Myocyte (in vitro differentiated cells): ENCODE measurements at regions not wholly inside any gene's neighbourhood (a gene's known extent, or its start where the extent isn't known, plus 50 kb on each side); places are given as distances from the start of the nearest gene placed in this dataset.

Experiments
- DNase-seq: peaks from one replicate; pipeline ENCODE4 v3.0.0-alpha.2; 2012; ENCODE audit warnings: low read depth

GRCh38 chr2:12965540-12966269, 249.0 kb downstream of the TRIB2 start:
- DNase-seq, result peak; percentile 60

- DNase-seq, result no peak
These were observed 251.1 kb downstream of the TRIB2 start for GRCh38 chr2:12967804-12968203.

DNA sequence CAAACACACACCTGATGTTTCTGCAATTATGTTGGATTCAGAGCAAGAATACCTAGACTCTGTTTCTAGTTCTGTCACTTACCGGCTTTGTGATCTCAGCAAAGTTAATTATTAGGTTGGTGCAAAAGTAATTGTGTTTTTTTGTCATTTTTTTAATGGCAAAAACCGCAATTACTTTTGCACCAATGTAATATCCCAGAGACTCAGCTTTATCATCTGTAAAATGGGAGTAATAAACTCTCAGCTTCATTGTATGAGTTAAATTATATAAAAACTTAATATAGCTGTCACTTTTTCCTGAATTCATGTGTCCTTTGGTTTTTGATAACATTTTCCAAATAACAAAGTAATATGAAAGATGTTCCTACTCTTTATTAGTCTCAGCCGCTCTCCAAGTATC, 251.7 kb downstream of the TRIB2 start:
- DNase-seq, result no peak

GRCh38 chr2:12970861-12971260, 254.1 kb downstream of the TRIB2 start:
- peak; percentile 73 for DNase-seq

DNA sequence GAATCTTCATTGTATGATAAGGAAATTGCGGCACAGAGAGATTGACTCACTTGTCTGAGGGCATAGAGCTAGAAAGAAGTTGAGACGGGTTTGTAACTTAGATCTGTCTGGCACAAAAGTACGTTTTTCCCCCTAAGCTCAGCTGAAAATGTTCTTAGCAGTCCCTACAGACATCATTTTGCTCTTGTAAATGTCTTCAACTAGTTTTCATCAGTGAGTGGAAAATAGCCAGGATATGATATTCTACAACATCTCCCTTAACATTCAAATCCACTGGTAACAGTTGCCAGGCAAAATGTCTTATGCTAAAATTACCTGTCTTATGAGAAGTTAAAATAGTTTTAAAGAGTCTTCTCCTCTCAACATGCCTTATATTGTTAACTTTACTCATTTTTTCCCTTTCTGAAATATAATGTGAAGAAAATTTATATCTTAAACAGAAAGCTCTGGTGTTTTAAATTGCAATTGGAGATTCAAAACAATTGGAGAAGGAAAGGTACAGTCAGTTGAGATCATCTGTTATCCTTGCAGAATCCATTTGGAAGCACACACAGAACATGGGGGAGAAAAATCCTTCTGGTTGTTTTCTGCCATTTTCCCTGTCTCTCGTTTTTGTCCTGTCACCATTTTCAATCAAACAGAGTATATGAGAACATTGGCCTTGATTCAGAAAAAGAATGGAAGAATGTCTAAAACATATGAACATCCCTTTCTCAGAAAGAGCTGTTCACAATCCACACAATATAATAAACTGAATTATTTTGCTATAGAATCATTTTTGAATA, 255.0 kb downstream of the TRIB2 start:
- no peak for DNase-seq

- no peak for DNase-seq
These were observed 261.5 kb downstream of the TRIB2 start for GRCh38 chr2:12978066-12978835.

DNA sequence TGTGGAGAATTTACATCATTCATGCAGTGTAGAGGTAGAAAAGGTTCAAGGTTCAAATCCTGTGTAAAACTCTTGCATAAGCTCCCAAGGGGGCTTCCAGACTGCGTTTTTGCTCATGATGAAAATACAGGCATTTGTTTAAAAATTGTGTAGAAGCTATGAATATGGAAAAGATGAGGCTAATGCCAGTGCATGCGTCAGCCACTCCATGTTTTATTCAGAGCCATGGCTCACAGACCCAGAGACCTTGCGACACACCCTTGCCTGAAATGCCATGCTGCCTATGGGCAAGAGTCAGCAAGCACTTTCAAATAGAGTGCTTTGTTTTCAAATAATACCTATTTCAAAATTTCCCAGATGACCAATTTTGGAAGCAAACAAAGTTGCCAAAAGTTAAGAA, 262.3 kb downstream of the TRIB2 start:
- DNase-seq, result no peak

- DNase-seq, result no peak
These were observed 264.1 kb downstream of the TRIB2 start for GRCh38 chr2:12980817-12981216.

DNA sequence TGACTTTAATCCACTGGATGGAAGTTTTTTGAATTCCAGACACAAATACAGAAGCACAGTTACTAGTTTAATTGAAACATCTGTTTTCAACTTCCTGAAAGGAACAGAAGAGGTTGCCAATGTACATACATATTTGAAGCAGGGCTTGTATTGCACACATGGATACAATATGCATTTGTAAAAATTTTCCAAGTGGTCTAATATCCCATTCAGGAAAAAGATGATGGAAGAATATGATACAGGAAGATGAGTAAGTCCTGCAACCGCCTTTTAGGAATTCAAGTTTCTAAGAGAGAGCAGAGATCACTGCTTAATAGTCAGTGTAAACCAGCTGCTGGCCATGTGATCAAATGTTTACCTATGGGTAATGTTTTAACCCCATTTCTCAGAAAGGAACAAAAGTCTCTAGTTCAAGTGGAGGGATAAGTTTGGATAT, 265.4 kb downstream of the TRIB2 start:
- no peak for DNase-seq

GRCh38 chr2:12987246-12987645, 270.5 kb downstream of the TRIB2 start:
- no peak for DNase-seq

- DNase-seq, result no peak
These were observed 271.5 kb downstream of the TRIB2 start for GRCh38 chr2:12988279-12988678.

DNA sequence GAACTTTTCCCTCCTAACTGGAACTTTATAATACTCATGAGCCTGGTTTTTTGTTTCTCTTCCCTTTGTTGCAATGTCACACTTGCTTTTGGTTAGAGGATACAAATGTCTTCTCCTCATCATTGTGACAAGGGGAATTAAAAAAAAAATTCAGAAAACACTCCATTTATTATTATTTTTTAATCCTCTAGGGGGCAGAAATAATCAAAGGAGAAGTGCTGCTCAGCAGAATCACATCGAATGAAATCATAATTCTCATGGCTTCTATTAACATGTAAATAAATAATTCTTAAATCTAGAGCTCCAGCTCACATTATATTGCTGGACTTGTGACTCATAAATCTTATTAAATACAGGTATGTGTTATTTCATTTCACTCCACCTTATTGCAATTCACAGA, 273.8 kb downstream of the TRIB2 start:
- DNase-seq, result no peak

DNA sequence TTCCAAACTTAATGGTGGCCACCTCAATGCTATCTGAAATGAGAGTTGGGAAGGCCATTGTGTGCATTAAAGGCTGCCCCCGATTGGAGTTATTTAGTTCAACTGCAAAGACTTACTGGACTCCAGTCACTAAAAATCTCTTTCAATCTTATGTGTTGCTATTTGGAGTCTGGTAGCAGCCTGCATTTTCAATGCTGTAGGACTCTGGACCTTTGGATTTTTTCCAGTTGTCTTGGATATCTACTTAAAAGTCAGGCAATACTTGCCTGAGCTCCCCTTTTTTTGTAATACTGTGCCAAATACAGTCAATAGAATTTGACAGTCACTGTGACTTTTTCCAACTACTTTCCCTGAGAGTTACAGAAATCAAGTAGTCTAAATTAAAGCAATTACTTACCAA, 281.9 kb downstream of the TRIB2 start:
- no peak for DNase-seq

DNA sequence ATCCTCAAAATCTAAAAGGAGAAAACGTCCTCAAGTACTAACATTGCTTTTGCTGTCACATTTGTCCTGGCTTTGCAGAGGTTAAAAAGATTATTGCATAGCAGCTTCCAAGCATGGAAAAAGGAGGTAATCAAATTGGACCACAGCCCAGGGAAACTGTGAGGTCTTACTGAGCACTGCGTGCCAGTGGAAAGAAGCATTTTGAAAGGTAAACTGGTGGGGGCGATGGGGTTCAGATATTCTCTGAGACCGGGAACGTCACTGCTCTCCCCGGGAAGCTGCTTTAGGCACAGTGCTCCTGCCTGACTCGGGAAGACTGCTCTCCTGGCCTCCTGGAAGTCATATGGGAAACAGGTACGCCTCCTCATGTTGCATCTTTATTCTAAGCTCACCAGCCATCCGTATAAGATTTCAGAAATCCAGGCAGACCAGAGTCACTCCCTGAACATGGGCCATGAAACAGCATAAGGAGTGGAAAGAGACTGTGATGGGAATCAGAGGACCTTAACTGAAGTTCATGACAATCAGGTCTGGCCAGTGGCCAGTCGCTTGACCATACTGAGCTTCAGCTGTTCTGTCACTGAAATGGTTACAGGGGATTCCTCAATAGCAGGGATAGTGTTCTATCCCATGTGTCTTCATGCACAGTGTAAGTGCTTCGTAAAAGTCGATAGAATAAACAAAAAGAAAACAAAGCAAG, 284.1 kb downstream of the TRIB2 start:
- peak; percentile 80 for DNase-seq

GRCh38 chr2:13001408-13001807, 284.7 kb downstream of the TRIB2 start:
- peak; percentile 53 for DNase-seq

GRCh38 chr2:13002536-13003331, 286.0 kb downstream of the TRIB2 start:
- DNase-seq, result peak; percentile 50

- no peak for DNase-seq
These were observed 286.8 kb downstream of the TRIB2 start for GRCh38 chr2:13003500-13003899.

GRCh38 chr2:13005048-13005447, 288.3 kb downstream of the TRIB2 start:
- no peak for DNase-seq

DNA sequence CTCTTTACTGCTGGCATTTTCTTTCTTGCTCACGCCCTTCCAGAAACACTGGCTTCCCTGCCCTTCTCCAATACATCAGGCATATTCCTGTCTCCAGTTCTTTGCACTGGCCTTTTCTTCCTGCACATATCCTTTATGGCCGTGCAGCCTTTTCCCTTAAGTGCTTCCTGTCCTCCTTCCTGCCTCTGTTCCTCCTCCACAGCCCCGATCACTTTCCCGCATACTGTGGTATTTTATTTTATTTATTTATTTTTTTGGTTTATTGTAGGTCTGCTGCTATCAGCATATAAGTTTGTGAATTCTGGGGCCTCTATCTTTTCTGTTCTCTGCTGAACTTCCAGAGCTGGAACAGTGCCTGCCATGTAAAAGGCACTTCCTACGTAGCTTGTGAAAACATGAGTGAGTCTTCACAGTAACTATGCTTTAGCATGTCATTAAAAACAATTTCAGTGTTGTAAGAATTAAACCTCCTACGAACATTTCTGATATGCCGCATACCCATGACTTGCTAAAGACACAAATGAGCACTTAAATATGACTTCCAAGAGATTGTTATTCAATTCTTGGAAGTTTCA, 289.1 kb downstream of the TRIB2 start:
- no peak for DNase-seq

DNA sequence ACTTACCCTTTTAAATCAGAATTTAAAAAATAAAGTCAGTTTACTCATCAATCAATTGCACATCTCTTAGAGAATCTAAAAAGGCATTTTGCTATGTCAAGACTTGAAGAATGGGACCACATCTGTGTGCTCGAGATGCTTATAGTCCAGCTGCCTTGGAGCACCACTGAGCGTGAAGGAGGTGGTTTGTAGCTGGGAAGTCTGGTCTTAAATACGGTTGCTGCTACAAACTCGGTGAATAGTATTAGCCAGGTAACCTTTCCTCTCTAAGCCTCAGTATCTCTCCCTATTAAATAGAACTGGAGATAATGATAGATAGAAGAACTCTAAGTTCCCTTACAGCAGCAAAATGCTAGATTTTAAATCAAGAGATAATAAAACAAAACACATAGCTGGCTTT, 289.7 kb downstream of the TRIB2 start:
- no peak for DNase-seq
